ENCODE measurements at regions not wholly inside any gene's neighbourhood (a gene's known extent, or its start where the extent isn't known, plus 50 kb on each side); places are given as distances from the start of the nearest gene placed in this dataset.

- TF ChIP-seq CTCF (IDR thresholded peaks at IDR 0.05; ENCODE audit: poor library complexity), result peak; percentile 60
- TF ChIP-seq EZH2 (IDR thresholded peaks at IDR 0.05; ENCODE audit: borderline replicate concordance), result no peak
Observed at GRCh38 chr12:39692258-39692853, 72.8 kb upstream of the ABCD2 start.

All from hepatocyte (in vitro differentiated cells).